ENCODE measurements at regions not wholly inside any gene's neighbourhood (a gene's known extent, or its start where the extent isn't known, plus 50 kb on each side); places are given as distances from the start of the nearest gene placed in this dataset.

GRCh38 chr12:4134448-4135263 is 138.9 kb upstream of the CCND2 start:
- DNase-seq (ENCODE audit: low spot score), result no peak

- DNase-seq (ENCODE audit: low spot score), result no peak
Observed at GRCh38 chr12:4133636-4134447, 139.7 kb upstream of the CCND2 start.

- no peak for DNase-seq (ENCODE audit: low spot score)
Observed at GRCh38 chr12:4133029-4133428, 140.5 kb upstream of the CCND2 start.

DNA sequence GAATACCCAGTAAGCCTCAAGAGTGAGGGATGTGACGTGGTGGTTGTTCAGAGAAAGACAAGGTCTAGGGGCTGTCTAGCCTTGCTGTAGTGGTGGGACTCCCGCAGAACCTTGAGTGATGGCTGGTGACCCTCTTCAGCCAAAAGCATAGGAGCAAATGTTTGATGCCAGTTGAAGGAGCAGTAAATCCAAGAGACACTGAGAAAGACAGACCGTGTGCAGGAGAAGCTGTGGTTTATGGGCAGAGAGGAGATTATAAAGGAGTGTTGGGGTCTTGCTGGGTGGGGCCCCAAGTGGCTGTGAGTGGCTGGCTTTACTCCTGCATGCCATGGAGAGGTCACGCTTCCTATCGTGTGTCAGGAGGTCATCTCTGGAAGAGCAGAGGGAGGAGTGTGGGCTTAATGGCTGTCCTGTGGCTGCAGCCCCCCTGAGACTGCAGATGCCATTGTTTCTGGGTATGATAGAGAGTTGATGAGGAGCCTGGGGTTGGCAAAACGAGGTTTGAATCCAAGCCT is 152.0 kb upstream of the CCND2 start:
- DNase-seq (ENCODE audit: low spot score), result no peak

GRCh38 chr12:4120316-4120917 is 153.1 kb upstream of the CCND2 start:
- no peak for DNase-seq (ENCODE audit: low spot score)

DNA sequence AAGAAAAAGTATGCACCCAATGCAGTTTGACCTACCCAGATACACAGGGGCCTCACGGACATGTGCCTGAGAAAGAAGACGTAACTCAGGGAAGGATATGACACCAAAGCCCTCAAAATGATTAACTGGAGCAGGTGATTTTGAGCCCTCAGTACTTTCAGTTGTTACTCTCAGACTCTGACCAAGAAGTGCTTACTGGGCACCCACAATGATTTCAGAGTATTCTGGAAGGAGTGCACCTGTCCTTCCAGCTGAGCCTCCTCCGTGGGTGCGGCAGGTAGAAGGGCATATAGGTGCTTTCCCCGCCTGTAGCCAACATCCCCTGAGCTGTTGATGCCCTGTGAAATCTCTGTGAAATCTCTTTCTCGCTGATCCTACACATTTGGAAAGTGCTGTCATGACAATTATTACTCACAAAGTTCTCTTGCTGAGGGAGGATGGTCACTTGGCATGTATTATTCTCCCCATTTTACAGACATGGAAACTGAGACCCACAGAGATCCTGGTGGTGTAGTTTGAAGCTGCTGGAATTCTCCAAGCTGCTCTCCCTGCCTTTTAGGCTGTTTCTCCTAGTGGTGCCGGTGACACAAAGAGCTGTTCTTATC is 154.3 kb upstream of the CCND2 start:
- DNase-seq (ENCODE audit: low spot score), result no peak

GRCh38 chr12:4118601-4119156 is 154.9 kb upstream of the CCND2 start:
- no peak for DNase-seq (ENCODE audit: low spot score)

DNA sequence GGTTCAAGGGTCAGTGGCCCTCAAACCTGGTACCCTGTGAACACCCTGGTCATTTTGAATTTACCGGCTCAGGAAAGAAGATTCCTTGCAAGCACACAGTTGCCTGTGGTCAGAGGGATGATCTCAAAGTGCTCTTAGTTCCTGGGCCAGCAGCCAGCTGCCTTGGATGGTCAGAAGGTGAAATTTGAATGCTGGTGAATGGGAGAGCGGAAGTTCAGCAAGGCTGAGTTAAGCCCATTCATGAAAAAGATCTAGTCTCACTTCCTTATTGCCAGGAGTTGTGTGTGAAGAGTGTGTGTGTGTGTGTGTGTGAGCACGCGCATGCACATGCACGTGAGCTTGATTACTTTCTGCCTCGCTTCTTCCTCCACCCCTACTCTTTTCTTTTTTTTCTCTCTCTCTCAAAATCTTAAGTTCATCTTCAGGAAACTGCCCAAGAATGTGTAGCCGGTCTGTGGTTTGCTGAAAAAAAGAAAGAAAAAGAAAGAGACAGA is 155.5 kb upstream of the CCND2 start:
- no peak for DNase-seq (ENCODE audit: low spot score)

- no peak for DNase-seq (ENCODE audit: low spot score)
Observed at GRCh38 chr12:4117386-4118016, 156.1 kb upstream of the CCND2 start.

GRCh38 chr12:4116251-4117111 is 157.1 kb upstream of the CCND2 start:
- DNase-seq (ENCODE audit: low spot score), result peak; percentile 72

DNA sequence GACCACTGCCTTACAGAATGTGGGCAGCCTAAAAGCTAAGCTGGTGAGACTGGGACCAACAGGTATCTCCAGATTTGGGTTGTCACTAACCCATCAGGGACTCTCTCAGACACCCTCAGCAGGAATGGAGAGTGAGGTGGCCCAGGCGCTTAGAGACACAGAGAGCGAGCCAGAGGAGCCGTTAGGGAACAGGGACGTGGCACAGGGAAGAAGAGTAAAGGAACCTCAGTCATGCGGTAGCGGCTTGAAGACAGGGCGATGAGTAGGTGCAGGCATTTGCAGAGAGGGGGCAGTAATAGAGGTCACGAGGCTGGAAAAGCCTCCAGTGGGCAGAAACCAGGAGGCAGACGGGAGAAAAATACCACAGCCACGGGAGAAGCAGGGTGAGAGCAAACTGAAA is 158.0 kb upstream of the CCND2 start:
- no peak for DNase-seq (ENCODE audit: low spot score)

- DNase-seq (ENCODE audit: low spot score), result no peak
Observed at GRCh38 chr12:4114986-4115385, 158.6 kb upstream of the CCND2 start.

DNA sequence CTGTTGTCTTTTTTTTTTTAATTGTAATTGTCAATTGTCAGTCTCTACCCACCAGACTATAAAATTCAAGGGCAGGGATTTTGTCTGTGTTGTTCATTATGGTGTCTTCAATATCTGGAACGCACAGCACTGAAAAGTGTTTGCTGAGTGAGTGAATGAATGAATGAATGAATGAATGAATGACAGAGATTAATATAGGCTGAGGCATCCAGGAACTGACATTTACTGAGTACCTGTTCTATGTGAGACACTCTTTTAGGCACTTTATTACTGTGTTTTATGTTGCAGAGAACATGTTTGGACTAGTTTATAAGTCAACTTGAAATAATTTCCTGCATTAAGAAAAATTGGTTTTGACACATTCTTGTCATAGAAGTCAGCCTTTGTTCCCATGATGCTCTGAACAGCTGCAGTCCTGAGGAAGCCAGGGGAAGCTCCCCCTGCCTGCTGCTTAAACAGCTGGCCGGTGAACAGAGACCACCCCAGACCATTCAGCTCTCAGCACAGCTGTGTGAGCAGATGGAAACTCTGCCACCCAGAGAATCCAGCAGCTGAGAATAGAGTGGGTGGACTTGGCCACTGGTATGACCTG is 160.7 kb upstream of the CCND2 start:
- DNase-seq (ENCODE audit: low spot score), result no peak

DNA sequence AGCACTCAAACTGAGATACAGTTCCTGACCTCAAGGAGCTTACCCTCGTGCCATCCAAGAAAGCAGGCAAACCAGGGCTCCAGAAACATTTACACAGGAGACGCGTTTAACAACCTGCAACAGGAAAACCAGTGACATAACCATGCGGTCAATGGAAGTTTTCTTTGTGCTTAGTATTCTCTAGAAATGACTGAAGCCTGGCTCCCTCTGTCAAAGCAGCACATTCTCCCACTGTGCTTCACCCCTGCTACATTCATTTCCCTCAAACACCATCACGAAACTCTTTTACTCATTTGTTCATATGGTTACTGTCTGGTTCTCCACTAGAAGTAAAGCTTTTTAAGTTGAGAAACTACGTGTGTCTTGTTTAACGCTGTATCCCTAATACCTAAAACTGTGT is 161.3 kb upstream of the CCND2 start:
- DNase-seq (ENCODE audit: low spot score), result no peak

DNA sequence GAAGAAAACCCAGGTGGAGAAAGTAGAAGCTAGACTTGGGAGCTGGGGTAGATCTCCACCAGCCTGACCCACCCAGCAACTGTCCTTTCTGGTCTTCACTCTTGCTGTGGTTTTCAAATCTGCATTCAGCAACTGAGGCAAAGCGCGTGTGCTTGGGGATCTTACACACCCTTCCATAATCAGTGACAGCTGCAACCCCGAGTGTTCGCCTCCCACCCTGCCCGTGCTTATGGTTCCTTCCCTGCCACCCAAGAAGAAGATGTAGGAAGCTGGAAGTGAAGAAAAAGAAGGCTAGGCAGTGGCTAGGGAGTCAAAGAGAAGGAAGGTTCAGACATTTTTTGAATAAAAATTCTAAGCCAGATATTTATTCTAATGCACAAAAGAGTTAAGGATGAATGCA is 162.6 kb upstream of the CCND2 start:
- DNase-seq (ENCODE audit: low spot score), result no peak

DNA sequence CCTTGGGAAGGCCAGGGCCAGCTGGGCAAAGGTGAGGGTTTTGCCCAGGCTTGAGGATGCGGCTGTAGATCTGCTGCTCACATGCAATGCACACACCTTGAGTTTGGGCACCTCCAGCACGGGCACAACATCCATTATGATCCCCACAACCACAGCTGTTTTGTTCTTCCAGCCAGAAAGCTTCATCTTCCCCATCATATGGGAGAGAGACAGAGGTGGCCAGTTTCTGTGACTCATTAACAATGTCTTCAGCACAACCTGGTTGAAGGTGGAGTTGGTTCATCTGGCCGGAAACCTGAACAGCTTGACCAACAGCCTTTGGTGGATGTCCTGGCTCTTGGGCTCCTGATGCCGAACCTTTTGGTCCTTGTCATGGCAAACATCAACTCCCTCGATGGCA is 163.7 kb upstream of the CCND2 start:
- DNase-seq (ENCODE audit: low spot score), result no peak

DNA sequence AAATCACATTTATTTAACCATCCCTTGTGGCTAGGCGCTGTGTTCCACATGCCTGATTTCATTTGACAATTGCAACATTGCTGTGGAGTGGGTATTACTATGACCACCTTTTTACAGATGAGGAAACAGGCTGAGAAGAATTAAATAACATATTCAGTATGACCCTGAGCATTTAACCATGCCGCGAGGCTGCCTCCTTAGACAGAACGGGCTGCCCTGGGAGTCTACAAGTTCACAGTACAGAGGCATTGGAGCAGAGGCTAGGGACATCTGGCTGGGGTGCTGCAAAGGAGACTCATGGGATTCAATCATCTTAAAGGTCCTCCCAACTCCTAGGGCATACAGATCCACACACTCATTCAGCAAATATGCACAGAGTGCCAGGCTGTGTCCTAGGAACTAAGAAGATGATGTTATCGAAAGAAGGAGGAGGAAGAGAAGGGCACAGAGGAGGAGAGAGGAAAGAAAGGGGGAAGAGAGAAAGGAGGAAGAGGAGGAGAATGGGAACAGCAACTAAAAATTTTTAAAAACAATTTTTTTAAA is 164.7 kb upstream of the CCND2 start:
- DNase-seq (ENCODE audit: low spot score), result no peak

DNA sequence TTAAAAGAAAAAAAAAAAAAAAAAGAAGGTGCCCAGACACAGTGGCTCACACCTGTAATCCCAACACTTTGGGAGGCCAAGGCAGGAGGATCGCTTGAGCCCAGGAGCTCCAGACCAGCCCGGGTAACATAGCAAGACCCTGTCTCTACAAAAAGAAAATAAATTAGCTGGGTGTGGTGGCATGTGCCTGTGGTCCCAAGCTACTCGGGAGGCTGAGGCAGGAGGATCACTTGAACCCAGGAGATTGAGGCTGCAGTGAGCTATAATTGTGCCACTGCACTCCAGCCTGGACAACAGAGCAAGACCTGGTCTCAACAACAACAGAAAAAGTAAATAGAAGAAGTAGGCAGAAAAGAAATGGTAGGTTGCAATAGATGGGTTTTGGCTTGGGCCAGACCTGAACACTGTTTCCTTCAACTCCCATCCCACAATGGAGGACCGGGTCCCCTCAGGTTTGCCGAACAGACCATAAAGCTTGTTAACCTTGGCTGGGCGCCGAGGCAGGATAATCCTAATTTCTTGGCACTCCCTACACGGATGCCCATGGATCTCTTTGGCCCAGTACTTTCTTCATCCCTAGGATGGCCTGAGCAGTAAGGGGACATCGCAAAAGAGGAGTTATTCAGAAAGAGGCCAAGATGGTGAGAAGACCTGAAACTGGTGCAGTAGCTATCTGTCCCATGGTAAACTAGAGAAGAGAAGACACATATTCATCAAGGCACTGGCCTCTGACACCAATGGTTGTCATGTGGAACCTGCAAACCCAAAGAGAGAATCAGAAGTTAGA is 165.5 kb upstream of the CCND2 start:
- DNase-seq (ENCODE audit: low spot score), result no peak

GRCh38 chr12:4107436-4107878 is 166.1 kb upstream of the CCND2 start:
- peak; percentile 48 for DNase-seq (ENCODE audit: low spot score)

Measured in GM03348 (cell line).